ENCODE measurements at regions not wholly inside any gene's neighbourhood (a gene's known extent, or its start where the extent isn't known, plus 50 kb on each side); places are given as distances from the start of the nearest gene placed in this dataset.
"Not testable (repeated sequence)": the region's sequence is repeated elsewhere in the genome, so short reads cannot be mapped to it uniquely, and the experiment has no call there.

- H3K4me1 ChIP-seq (ENCODE audit: insufficient read depth, low read length), result peaks cover 24% of the 10 kb centered on the region; the same call in 1 of the 2 replicates
- no peaks in the 10 kb centered on the region for H3K27me3 ChIP-seq (ENCODE audit: insufficient read depth, low read length)
- H3K4me3 ChIP-seq (ENCODE audit: low read length), result peak overlapping the region; percentile 36
- no peak overlapping the region for H3K27ac ChIP-seq (ENCODE audit: low read length)
- H3K9ac ChIP-seq (ENCODE audit: low read depth, low read length), result 0 out of 2 replicates have a peak overlapping the region, but pooled peaks have one; percentile 28
- no peaks in the 10 kb centered on the region for H3K36me3 ChIP-seq (ENCODE audit: insufficient read depth, low read depth, low read length)
- no peaks in the 10 kb centered on the region for H3K9me3 ChIP-seq (ENCODE audit: insufficient read depth, low read depth, low read length)
These were observed 557.7 kb upstream of the SGO1 start for GRCh38 chr3:20743553-20744321.

- H3K9me3 ChIP-seq (ENCODE audit: insufficient read depth, low read depth, low read length), result no peaks in the 10 kb centered on the region
- H3K9ac ChIP-seq (ENCODE audit: low read depth, low read length), result 0 out of 2 replicates have a peak overlapping the region, but pooled peaks have one; percentile 28
These were observed 557.0 kb upstream of the SGO1 start for GRCh38 chr3:20742903-20743552.

GRCh38 chr3:20741381-20741780 is 555.4 kb upstream of the SGO1 start:
- peaks cover 24% of the 10 kb centered on the region; the same call in 1 of the 2 replicates for H3K4me1 ChIP-seq (ENCODE audit: insufficient read depth, low read length)
- no peaks in the 10 kb centered on the region for H3K36me3 ChIP-seq (ENCODE audit: insufficient read depth, low read depth, low read length)
- H3K9ac ChIP-seq (ENCODE audit: low read depth, low read length), result no peak overlapping the region
- H3K4me3 ChIP-seq (ENCODE audit: low read length), result no peak overlapping the region
- no peak overlapping the region for H3K27ac ChIP-seq (ENCODE audit: low read length)
- no peaks in the 10 kb centered on the region for H3K27me3 ChIP-seq (ENCODE audit: insufficient read depth, low read length)
- no peaks in the 10 kb centered on the region for H3K9me3 ChIP-seq (ENCODE audit: insufficient read depth, low read depth, low read length)

More at GRCh38 chr3:20742903-20743552, 557.0 kb upstream of the SGO1 start:
- Histone ChIP-seq H3K36me3 (ENCODE audit: insufficient read depth, low read depth, low read length) (no peaks in the 10 kb centered on the region), H3K27me3 (ENCODE audit: insufficient read depth, low read length) (no peaks in the 10 kb centered on the region), H3K4me3 (ENCODE audit: low read length) (peak overlapping the region; percentile 36), H3K4me1 (ENCODE audit: insufficient read depth, low read length) (peaks cover 24% of the 10 kb centered on the region; the same call in 1 of the 2 replicates), H3K27ac (ENCODE audit: low read length) (no peak overlapping the region)

GRCh38 chr3:20739814-20740213 is 553.8 kb upstream of the SGO1 start:
- Histone ChIP-seq H3K9ac (ENCODE audit: low read depth, low read length) (no peak overlapping the region), H3K36me3 (ENCODE audit: insufficient read depth, low read depth, low read length) (no peaks in the 10 kb centered on the region), H3K27ac (ENCODE audit: low read length) (no peak overlapping the region), H3K27me3 (ENCODE audit: insufficient read depth, low read length) (no peaks in the 10 kb centered on the region), H3K4me1 (ENCODE audit: insufficient read depth, low read length) (peaks cover 24% of the 10 kb centered on the region; the same call in 1 of the 2 replicates), H3K4me3 (ENCODE audit: low read length) (no peak overlapping the region), H3K9me3 (ENCODE audit: insufficient read depth, low read depth, low read length) (no peaks in the 10 kb centered on the region)

GRCh38 chr3:20736287-20736852 is 550.4 kb upstream of the SGO1 start:
- no peak overlapping the region for H3K27ac ChIP-seq (ENCODE audit: low read length)
- no peak overlapping the region for H3K4me3 ChIP-seq (ENCODE audit: low read length)
- no peak overlapping the region for H3K9ac ChIP-seq (ENCODE audit: low read depth, low read length)
- no peaks in the 10 kb centered on the region for H3K27me3 ChIP-seq (ENCODE audit: insufficient read depth, low read length)
- no peaks in the 10 kb centered on the region for H3K9me3 ChIP-seq (ENCODE audit: insufficient read depth, low read depth, low read length)
- no peaks in the 10 kb centered on the region for H3K4me1 ChIP-seq (ENCODE audit: insufficient read depth, low read length)
- no peaks in the 10 kb centered on the region for H3K36me3 ChIP-seq (ENCODE audit: insufficient read depth, low read depth, low read length)

- no peaks in the 10 kb centered on the region for H3K4me1 ChIP-seq (ENCODE audit: insufficient read depth, low read length)
These were observed 543.2 kb upstream of the SGO1 start for GRCh38 chr3:20729185-20729584.

GRCh38 chr3:20726786-20727185 is 540.8 kb upstream of the SGO1 start:
- H3K9ac ChIP-seq (ENCODE audit: low read depth, low read length), result no peak overlapping the region
- H3K27me3 ChIP-seq (ENCODE audit: insufficient read depth, low read length), result no peaks in the 10 kb centered on the region
- no peaks in the 10 kb centered on the region for H3K4me1 ChIP-seq (ENCODE audit: insufficient read depth, low read length)
- no peak overlapping the region for H3K4me3 ChIP-seq (ENCODE audit: low read length)
- no peaks in the 10 kb centered on the region for H3K9me3 ChIP-seq (ENCODE audit: insufficient read depth, low read depth, low read length)
- H3K36me3 ChIP-seq (ENCODE audit: insufficient read depth, low read depth, low read length), result no peaks in the 10 kb centered on the region
- H3K27ac ChIP-seq (ENCODE audit: low read length), result no peak overlapping the region

More at GRCh38 chr3:20729185-20729584, 543.2 kb upstream of the SGO1 start:
- H3K9ac ChIP-seq (ENCODE audit: low read depth, low read length), result no peak overlapping the region
- H3K36me3 ChIP-seq (ENCODE audit: insufficient read depth, low read depth, low read length), result no peaks in the 10 kb centered on the region
- H3K27ac ChIP-seq (ENCODE audit: low read length), result no peak overlapping the region
- H3K9me3 ChIP-seq (ENCODE audit: insufficient read depth, low read depth, low read length), result no peaks in the 10 kb centered on the region
- no peak overlapping the region for H3K4me3 ChIP-seq (ENCODE audit: low read length)
- no peaks in the 10 kb centered on the region for H3K27me3 ChIP-seq (ENCODE audit: insufficient read depth, low read length)

GRCh38 chr3:20724241-20724640 is 538.2 kb upstream of the SGO1 start:
- Histone ChIP-seq H3K9ac (ENCODE audit: low read depth, low read length) (no peak overlapping the region), H3K27me3 (ENCODE audit: insufficient read depth, low read length) (no peaks in the 10 kb centered on the region), H3K36me3 (ENCODE audit: insufficient read depth, low read depth, low read length) (no peaks in the 10 kb centered on the region), H3K27ac (ENCODE audit: low read length) (no peak overlapping the region), H3K9me3 (ENCODE audit: insufficient read depth, low read depth, low read length) (no peaks in the 10 kb centered on the region), H3K4me1 (ENCODE audit: insufficient read depth, low read length) (no peaks in the 10 kb centered on the region), H3K4me3 (ENCODE audit: low read length) (no peak overlapping the region)

GRCh38 chr3:20716425-20716824 is 530.4 kb upstream of the SGO1 start:
- H3K36me3 ChIP-seq (ENCODE audit: insufficient read depth, low read depth, low read length); H3K9me3 ChIP-seq (ENCODE audit: insufficient read depth, low read depth, low read length); H3K4me1 ChIP-seq (ENCODE audit: insufficient read depth, low read length); H3K9ac ChIP-seq (ENCODE audit: low read depth, low read length); H3K27ac ChIP-seq (ENCODE audit: low read length); H3K4me3 ChIP-seq (ENCODE audit: low read length); H3K27me3 ChIP-seq (ENCODE audit: insufficient read depth, low read length): not testable (repeated sequence)

GRCh38 chr3:20701641-20702040 is 515.6 kb upstream of the SGO1 start:
- Histone ChIP-seq H3K36me3 (ENCODE audit: insufficient read depth, low read depth, low read length) (no peaks in the 10 kb centered on the region), H3K9me3 (ENCODE audit: insufficient read depth, low read depth, low read length) (no peaks in the 10 kb centered on the region), H3K4me1 (ENCODE audit: insufficient read depth, low read length) (no peaks in the 10 kb centered on the region), H3K9ac (ENCODE audit: low read depth, low read length) (no peak overlapping the region), H3K27ac (ENCODE audit: low read length) (no peak overlapping the region), H3K27me3 (ENCODE audit: insufficient read depth, low read length) (no peaks in the 10 kb centered on the region), H3K4me3 (ENCODE audit: low read length) (no peak overlapping the region)

- no peak overlapping the region for H3K27ac ChIP-seq (ENCODE audit: low read length)
- no peaks in the 10 kb centered on the region for H3K4me1 ChIP-seq (ENCODE audit: insufficient read depth, low read length)
- no peaks in the 10 kb centered on the region for H3K27me3 ChIP-seq (ENCODE audit: insufficient read depth, low read length)
- H3K4me3 ChIP-seq (ENCODE audit: low read length), result no peak overlapping the region
- H3K9me3 ChIP-seq (ENCODE audit: insufficient read depth, low read depth, low read length), result no peaks in the 10 kb centered on the region
- H3K9ac ChIP-seq (ENCODE audit: low read depth, low read length), result no peak overlapping the region
- H3K36me3 ChIP-seq (ENCODE audit: insufficient read depth, low read depth, low read length), result no peaks in the 10 kb centered on the region
These were observed 514.7 kb upstream of the SGO1 start for GRCh38 chr3:20700714-20701113.

GRCh38 chr3:20698896-20699295 is 512.9 kb upstream of the SGO1 start:
- Histone ChIP-seq H3K4me1 (ENCODE audit: insufficient read depth, low read length) (no peaks in the 10 kb centered on the region), H3K36me3 (ENCODE audit: insufficient read depth, low read depth, low read length) (no peaks in the 10 kb centered on the region), H3K4me3 (ENCODE audit: low read length) (no peak overlapping the region), H3K27me3 (ENCODE audit: insufficient read depth, low read length) (no peaks in the 10 kb centered on the region), H3K9ac (ENCODE audit: low read depth, low read length) (no peak overlapping the region), H3K27ac (ENCODE audit: low read length) (no peak overlapping the region), H3K9me3 (ENCODE audit: insufficient read depth, low read depth, low read length) (no peaks in the 10 kb centered on the region)

Measured in iPS-20b (cell line).